MM.1S (cell line): ENCODE measurements at regions not wholly inside any gene's neighbourhood (a gene's known extent, or its start where the extent isn't known, plus 50 kb on each side); places are given as distances from the start of the nearest gene placed in this dataset.

Experiments used
- DNase-seq: peaks from one replicate; pipeline ENCODE4 v3.0.0-alpha.2; 2015
- H2AFZ ChIP-seq: fragments of 300-600 bp; sonication (generic); 2 replicates; pipeline ENCODE4 v1.6.0; 2016; ENCODE audit warnings: antibody characterized with exemption, low read length
- H3F3A ChIP-seq: fragments of 300-600 bp; sonication (generic); 2 replicates; pipeline ENCODE4 v1.6.1; 2016; ENCODE audit warnings: mild to moderate bottlenecking, antibody characterized with exemption, low read length, moderate library complexity, mixed read lengths; ENCODE audit not compliant: insufficient read depth
- H3K27ac ChIP-seq: fragments of 300-600 bp; sonication (generic); 2 replicates; pipeline ENCODE4 v1.5.1; 2016; ENCODE audit warnings: mild to moderate bottlenecking, low read length
- H3K27me3 ChIP-seq: fragments of 300-600 bp; sonication (generic); replicated peaks from 2 replicates; pipeline ENCODE4 v1.6.0; 2016; ENCODE audit warnings: low read length; ENCODE audit not compliant: insufficient read depth
- H3K36me3 ChIP-seq: fragments of 300-600 bp; sonication (generic); replicated peaks from 2 replicates; pipeline ENCODE4 v1.6.1; 2016; ENCODE audit warnings: mild to moderate bottlenecking, low read length, mixed read lengths; ENCODE audit not compliant: insufficient read depth
- H3K4me1 ChIP-seq: fragments of 300-600 bp; sonication (generic); 2 replicates; pipeline ENCODE4 v1.6.1; 2016; ENCODE audit warnings: low read length, mixed read lengths
- H3K4me2 ChIP-seq: fragments of 300-600 bp; sonication (generic); 2 replicates; pipeline ENCODE4 v1.6.0; 2016; ENCODE audit warnings: low read depth, low read length
- H3K4me3 ChIP-seq: fragments of 300-600 bp; sonication (generic); 2 replicates; pipeline ENCODE4 v1.5.1; 2016; ENCODE audit warnings: low read length, mixed read lengths
- H3K79me2 ChIP-seq: fragments of 300-600 bp; sonication (generic); 2 replicates; pipeline ENCODE4 v1.6.1; 2016; ENCODE audit warnings: mixed run types, low read length, mixed read lengths
- H3K9ac ChIP-seq: fragments of 300-600 bp; sonication (generic); 2 replicates; pipeline ENCODE4 v1.6.1; 2016; ENCODE audit warnings: low read length, mixed read lengths
- H3K9me2 ChIP-seq: fragments of 300-600 bp; sonication (generic); replicated peaks from 2 replicates; pipeline ENCODE4 v1.6.1; 2016; ENCODE audit warnings: mild to moderate bottlenecking, low read length, mixed read lengths; ENCODE audit not compliant: insufficient read depth
- H3K9me3 ChIP-seq: fragments of 300-600 bp; sonication (generic); replicated peaks from 2 replicates; pipeline ENCODE4 v1.6.1; 2016; ENCODE audit warnings: mild to moderate bottlenecking, low read length, mixed read lengths; ENCODE audit not compliant: insufficient read depth
- H4K20me1 ChIP-seq: fragments of 300-600 bp; sonication (generic); 2 replicates; pipeline ENCODE4 v1.6.1; 2016; ENCODE audit warnings: mild to moderate bottlenecking, low read length, moderate library complexity, mixed read lengths; ENCODE audit not compliant: insufficient read depth
- CTCF ChIP-seq: fragments of 300-600 bp; sonication (generic); IDR thresholded peaks from 2 replicates; pipeline ENCODE4 v1.5.1; 2016; ENCODE audit warnings: antibody characterized with exemption, low read length, mixed read lengths
- EZH2 ChIP-seq: fragments of 300-600 bp; sonication (generic); optimal IDR thresholded peaks from 2 replicates; pipeline ENCODE3; 2017; ENCODE audit warnings: low read depth, mild to moderate bottlenecking, antibody characterized with exemption, low read length, mixed read lengths
- EZH2phosphoT487 ChIP-seq: fragments of 300-600 bp; sonication (generic); IDR thresholded peaks from 2 replicates; pipeline ENCODE4 v1.6.1; 2018; ENCODE audit warnings: antibody characterized with exemption, low read length

GRCh38 chr9:26418480-26418879 is 474.1 kb downstream of the CAAP1 start:
- H3K4me3 ChIP-seq: no peak overlapping the region
- H3K9ac ChIP-seq: no peak overlapping the region

GRCh38 chr9:26415528-26415927 is 477.1 kb downstream of the CAAP1 start:
- no peak overlapping the region for H3K4me2 ChIP-seq
- H3K9me2 ChIP-seq: no peaks in the 10 kb centered on the region
- H3K9ac ChIP-seq: no peak overlapping the region
- no peak overlapping the region for H2AFZ ChIP-seq
- no peak overlapping the region for H3K4me3 ChIP-seq
- no peak for DNase-seq
- H3K27me3 ChIP-seq: no peaks in the 10 kb centered on the region
- no peaks in the 10 kb centered on the region for H4K20me1 ChIP-seq
- H3K9me3 ChIP-seq: no peaks in the 10 kb centered on the region
- H3K79me2 ChIP-seq: no peaks in the 10 kb centered on the region
- H3K27ac ChIP-seq: no peak overlapping the region
- H3K36me3 ChIP-seq: no peaks in the 10 kb centered on the region
- H3F3A ChIP-seq: no peaks in the 10 kb centered on the region
- no peaks in the 10 kb centered on the region for H3K4me1 ChIP-seq
- no peak for TF ChIP-seq EZH2phosphoT487
- TF ChIP-seq CTCF: no peak

More at GRCh38 chr9:26418480-26418879, 474.1 kb downstream of the CAAP1 start:
- Histone ChIP-seq H3K27me3 (no peaks in the 10 kb centered on the region), H3K9me2 (no peaks in the 10 kb centered on the region), H3K27ac (no peak overlapping the region), H2AFZ (no peak overlapping the region), H3K9me3 (no peaks in the 10 kb centered on the region), H3K79me2 (no peaks in the 10 kb centered on the region), H3K4me2 (no peak overlapping the region), H3K4me1 (no peaks in the 10 kb centered on the region), H3F3A (no peaks in the 10 kb centered on the region), H4K20me1 (no peaks in the 10 kb centered on the region), H3K36me3 (no peaks in the 10 kb centered on the region)
- DNase-seq: no peak
- TF ChIP-seq CTCF (no peak), EZH2phosphoT487 (no peak), EZH2 (no peak)

GRCh38 chr9:26413611-26414010 is 479.0 kb downstream of the CAAP1 start:
- Histone ChIP-seq H3K27me3 (no peaks in the 10 kb centered on the region), H3K9ac (no peak overlapping the region), H3K9me2 (no peaks in the 10 kb centered on the region), H3K27ac (no peak overlapping the region), H3K79me2 (no peaks in the 10 kb centered on the region), H3F3A (no peaks in the 10 kb centered on the region), H3K9me3 (no peaks in the 10 kb centered on the region), H3K4me1 (no peaks in the 10 kb centered on the region), H3K36me3 (no peaks in the 10 kb centered on the region), H3K4me2 (no peak overlapping the region), H2AFZ (no peak overlapping the region), H3K4me3 (no peak overlapping the region), H4K20me1 (no peaks in the 10 kb centered on the region)
- no peak for TF ChIP-seq EZH2
- no peak for TF ChIP-seq CTCF
- no peak for TF ChIP-seq EZH2phosphoT487
- DNase-seq: no peak

- TF ChIP-seq CTCF (no peak), EZH2 (no peak), EZH2phosphoT487 (no peak)
- Histone ChIP-seq H3K9me3 (no peaks in the 10 kb centered on the region), H3K9me2 (no peaks in the 10 kb centered on the region), H3K79me2 (no peaks in the 10 kb centered on the region), H3K36me3 (no peaks in the 10 kb centered on the region), H3K4me2 (no peak overlapping the region), H3F3A (no peaks in the 10 kb centered on the region), H2AFZ (no peak overlapping the region), H3K27me3 (no peaks in the 10 kb centered on the region), H3K9ac (no peak overlapping the region), H3K4me1 (no peaks in the 10 kb centered on the region), H4K20me1 (no peaks in the 10 kb centered on the region), H3K27ac (no peak overlapping the region), H3K4me3 (no peak overlapping the region)
- no peak for DNase-seq
These were observed 480.2 kb downstream of the CAAP1 start for GRCh38 chr9:26412446-26412845.
